HepG2 (cell line): ENCODE measurements at regions not wholly inside any gene's neighbourhood (a gene's known extent, or its start where the extent isn't known, plus 50 kb on each side); places are given as distances from the start of the nearest gene placed in this dataset.
A peak's percentile ranks its signal among the peaks of the same experiment; 100 is the strongest.

Experiments used
- E2F5 ChIP-seq: sonication (generic); formaldehyde crosslinking; conservative IDR thresholded peaks from 2 replicates; pipeline ENCODE4 v1.4.0; 2020; ENCODE audit warnings: missing genetic modification reagents
- EEA1 ChIP-seq: sonication (generic); formaldehyde crosslinking; IDR thresholded peaks from 2 replicates; pipeline ENCODE4 v1.5.1; 2020; ENCODE audit warnings: mild to moderate bottlenecking, missing genetic modification reagents, borderline replicate concordance
- GPBP1L1 ChIP-seq: sonication (generic); formaldehyde crosslinking; IDR thresholded peaks from 2 replicates; pipeline ENCODE4 v1.5.0; 2020; ENCODE audit warnings: mild to moderate bottlenecking, missing genetic modification reagents
- HDAC1 ChIP-seq: sonication (generic); formaldehyde crosslinking; IDR thresholded peaks from 2 replicates; pipeline ENCODE4 v1.5.1; 2020; ENCODE audit warnings: mild to moderate bottlenecking, missing genetic modification reagents
- HOXA5 ChIP-seq: sonication (generic); formaldehyde crosslinking; IDR thresholded peaks from 2 replicates; pipeline ENCODE4 v1.4.0; 2020; ENCODE audit warnings: missing genetic modification reagents
- IKZF4 ChIP-seq: sonication (generic); formaldehyde crosslinking; IDR thresholded peaks from 2 replicates; pipeline ENCODE4 v1.5.1; 2020; ENCODE audit warnings: borderline replicate concordance, mild to moderate bottlenecking, low read depth, missing genetic modification reagents; ENCODE audit errors: not compliant biosample characterization
- KLF13 ChIP-seq: sonication (generic); formaldehyde crosslinking; IDR thresholded peaks from 2 replicates; pipeline ENCODE4 v1.4.0; 2020; ENCODE audit warnings: mild to moderate bottlenecking, missing genetic modification reagents
- NFKB2 ChIP-seq: sonication (generic); formaldehyde crosslinking; IDR thresholded peaks from 2 replicates; pipeline ENCODE4 v1.4.0; 2020; ENCODE audit warnings: missing genetic modification reagents, borderline replicate concordance
- PITX1 ChIP-seq: sonication (generic); formaldehyde crosslinking; IDR thresholded peaks from 2 replicates; pipeline ENCODE4 v1.5.1; 2020; ENCODE audit warnings: mild to moderate bottlenecking, missing genetic modification reagents
- SRY ChIP-seq: sonication (generic); formaldehyde crosslinking; IDR thresholded peaks from 2 replicates; pipeline ENCODE4 v1.8.0; 2022; ENCODE audit warnings: mild to moderate bottlenecking, missing genetic modification reagents
- STAG1 ChIP-seq: sonication (generic); formaldehyde crosslinking; IDR thresholded peaks from 2 replicates; pipeline ENCODE4 v1.4.0; 2020; ENCODE audit warnings: missing genetic modification reagents
- ZFX ChIP-seq: sonication (generic); formaldehyde crosslinking; IDR thresholded peaks from 2 replicates; pipeline ENCODE4 v1.4.0; 2020; ENCODE audit warnings: mild to moderate bottlenecking, low read depth, missing genetic modification reagents, moderate library complexity
- ZFYVE20 ChIP-seq: sonication (generic); formaldehyde crosslinking; IDR thresholded peaks from 2 replicates; pipeline ENCODE4 v1.8.0; 2023; ENCODE audit warnings: low read depth, mild to moderate bottlenecking, moderate library complexity, missing genetic modification reagents, borderline replicate concordance
- ZHX2 ChIP-seq, 2 experiments: sonication (generic) in 1 of 2; formaldehyde crosslinking in 1 of 2; IDR thresholded peaks; 2 replicates each; pipeline versions ENCODE4 v1.6.1 to v1.9.0; 2014 to 2022; ENCODE audit warnings: antibody characterized with exemption in 1 of 2, borderline replicate concordance in 1 of 2, inconsistent platforms in 1 of 2, low read depth in 1 of 2, missing genetic modification reagents in 1 of 2
- ZNF337 ChIP-seq: sonication (generic); formaldehyde crosslinking; IDR thresholded peaks from 2 replicates; pipeline ENCODE4 v1.5.1; 2020; ENCODE audit warnings: missing genetic modification reagents, low read depth, mild to moderate bottlenecking, borderline replicate concordance
- ZNF501 ChIP-seq: sonication (generic); formaldehyde crosslinking; IDR thresholded peaks from 2 replicates; pipeline ENCODE4 v1.5.1; 2020; ENCODE audit warnings: mild to moderate bottlenecking, moderate library complexity, missing genetic modification reagents
- ZNF660 ChIP-seq: sonication (generic); formaldehyde crosslinking; IDR thresholded peaks from 2 replicates; pipeline ENCODE4 v1.5.1; 2020; ENCODE audit warnings: mild to moderate bottlenecking, low read depth, missing genetic modification reagents, borderline replicate concordance
- ZNF724P ChIP-seq: sonication (generic); formaldehyde crosslinking; IDR thresholded peaks from 2 replicates; pipeline ENCODE4 v1.8.0; 2022; ENCODE audit warnings: missing genetic modification reagents, borderline replicate concordance
- ZNF879 ChIP-seq: sonication (generic); formaldehyde crosslinking; IDR thresholded peaks from 2 replicates; pipeline ENCODE4 v1.8.1; 2023; ENCODE audit warnings: missing genetic modification reagents
- ZSCAN31 ChIP-seq: sonication (generic); formaldehyde crosslinking; IDR thresholded peaks from 2 replicates; pipeline ENCODE4 v1.5.0; 2020; ENCODE audit warnings: low read depth, mild to moderate bottlenecking, missing genetic modification reagents

- 0 out of 2 replicates have a peak, but pooled peaks have one; percentile 44 for TF ChIP-seq E2F5
- 0 out of 2 replicates have a peak, but pooled peaks have one; percentile 77 for TF ChIP-seq ZNF879 (CRISPR knock-in tag)
- peak; percentile 75; the same call in 1 of the 2 replicates for TF ChIP-seq HOXA5 (CRISPR knock-in tag)
- TF ChIP-seq PITX1: 0 out of 2 replicates have a peak, but pooled peaks have one; percentile 14
- TF ChIP-seq STAG1 (CRISPR knock-in tag): no peak
- TF ChIP-seq GPBP1L1 (CRISPR knock-in tag): no peak
- no peak for TF ChIP-seq ZHX2 (IDR thresholded peaks at IDR 0.05; ENCODE audit: low read depth)
- TF ChIP-seq ZHX2 (CRISPR knock-in tag; IDR thresholded peaks at IDR 0.05; ENCODE audit: borderline replicate concordance): 0 out of 2 replicates have a peak, but pooled peaks have one; percentile 42
- 0 out of 2 replicates have a peak, but pooled peaks have one; percentile 12 for TF ChIP-seq ZSCAN31 (CRISPR knock-in tag)
- no peak for TF ChIP-seq ZFYVE20 (CRISPR knock-in tag)
- TF ChIP-seq ZNF724P (CRISPR knock-in tag): 0 out of 2 replicates have a peak, but pooled peaks have one; percentile 26
- TF ChIP-seq ZNF337: peak; percentile 85; the same call in 1 of the 2 replicates
- no peak for TF ChIP-seq EEA1 (CRISPR knock-in tag)
- 0 out of 2 replicates have a peak, but pooled peaks have one; percentile 40 for TF ChIP-seq NFKB2 (CRISPR knock-in tag)
- TF ChIP-seq IKZF4 (CRISPR knock-in tag): no peak
- 0 out of 2 replicates have a peak, but pooled peaks have one; percentile 33 for TF ChIP-seq ZNF501
- TF ChIP-seq ZNF660 (CRISPR knock-in tag): no peak
- TF ChIP-seq HDAC1: peak; percentile 79
- TF ChIP-seq KLF13 (CRISPR knock-in tag): 0 out of 2 replicates have a peak, but pooled peaks have one; percentile 38
- TF ChIP-seq SRY: peak; percentile 33; the same call in 1 of the 2 replicates
- TF ChIP-seq ZFX (CRISPR knock-in tag): peak; percentile 60
Observed at GRCh38 chr20:29079769-29080690, 2177.4 kb upstream of the DEFB115 start (continued).
